GM12875 (cell line): ENCODE measurements at regions not wholly inside any gene's neighbourhood (a gene's known extent, or its start where the extent isn't known, plus 50 kb on each side); places are given as distances from the start of the nearest gene placed in this dataset.
"Not testable (repeated sequence)": the region's sequence is repeated elsewhere in the genome, so short reads cannot be mapped to it uniquely, and the experiment has no call there.

ENCODE experiments used
- H3K4me3 ChIP-seq: one replicate; pipeline ENCODE4 v1.5.1; 2011; ENCODE audit warnings: low read depth, low read length, control low read depth
- CTCF ChIP-seq: IDR thresholded peaks from 2 replicates; pipeline ENCODE4 v1.5.1; 2011; ENCODE audit warnings: low read depth, mild to moderate bottlenecking, control low read depth, inconsistent platforms, low read length, moderate library complexity, borderline replicate concordance; ENCODE audit not compliant: insufficient read depth

GRCh38 chr4:130073145-130073790 lies 977.3 kb downstream of the C4orf33 start:
- H3K4me3 ChIP-seq = no peak overlapping the region
- TF ChIP-seq CTCF = no peak

- no peak for TF ChIP-seq CTCF
These were observed 978.1 kb downstream of the C4orf33 start for GRCh38 chr4:130074096-130074495.

GRCh38 chr4:130077275-130077674 lies 981.3 kb downstream of the C4orf33 start:
- TF ChIP-seq CTCF = no peak

More at GRCh38 chr4:130074096-130074495, 978.1 kb downstream of the C4orf33 start:
- H3K4me3 ChIP-seq = no peak overlapping the region

GRCh38 chr4:130079027-130079426 lies 983.1 kb downstream of the C4orf33 start:
- H3K4me3 ChIP-seq = not testable (repeated sequence)

More at GRCh38 chr4:130077275-130077674, 981.3 kb downstream of the C4orf33 start:
- no peak overlapping the region for H3K4me3 ChIP-seq

- no peak overlapping the region for H3K4me3 ChIP-seq
- TF ChIP-seq CTCF = no peak
These were observed 985.0 kb downstream of the C4orf33 start for GRCh38 chr4:130080872-130081451.

- H3K4me3 ChIP-seq = no peak overlapping the region
- TF ChIP-seq CTCF = no peak
These were observed 994.5 kb downstream of the C4orf33 start for GRCh38 chr4:130090427-130090826.

- H3K4me3 ChIP-seq = no peak overlapping the region
These were observed 996.4 kb downstream of the C4orf33 start for GRCh38 chr4:130092187-130093015.

More at GRCh38 chr4:130092187-130093015, 996.4 kb downstream of the C4orf33 start:
- TF ChIP-seq CTCF = no peak
